ENCODE measurements at regions not wholly inside any gene's neighbourhood (a gene's known extent, or its start where the extent isn't known, plus 50 kb on each side); places are given as distances from the start of the nearest gene placed in this dataset.
"Not testable (repeated sequence)": the region's sequence is repeated elsewhere in the genome, so short reads cannot be mapped to it uniquely, and the experiment has no call there.

DNA sequence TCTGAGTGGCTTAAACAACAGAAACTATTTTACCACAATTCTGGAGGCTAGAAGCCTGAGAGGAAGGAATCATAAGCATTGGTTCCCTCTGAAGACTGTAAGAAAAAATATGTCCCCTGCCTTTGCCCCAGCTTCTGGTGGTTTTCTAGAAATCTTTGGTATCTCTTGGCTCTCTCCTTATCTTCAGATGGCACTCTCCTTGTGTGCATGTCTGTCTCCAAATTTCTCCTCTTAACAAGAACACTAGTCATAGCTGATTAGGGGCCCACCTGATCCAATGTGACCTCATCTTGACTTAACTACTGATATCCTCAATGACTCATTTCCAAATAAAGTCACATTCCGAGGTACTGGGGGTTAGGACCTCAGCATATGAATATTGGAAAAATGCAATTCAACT lies 635.0 kb upstream of the NR3C2 start:
- DNase-seq (ENCODE audit: low spot score in 2 of 2): no peak

DNA sequence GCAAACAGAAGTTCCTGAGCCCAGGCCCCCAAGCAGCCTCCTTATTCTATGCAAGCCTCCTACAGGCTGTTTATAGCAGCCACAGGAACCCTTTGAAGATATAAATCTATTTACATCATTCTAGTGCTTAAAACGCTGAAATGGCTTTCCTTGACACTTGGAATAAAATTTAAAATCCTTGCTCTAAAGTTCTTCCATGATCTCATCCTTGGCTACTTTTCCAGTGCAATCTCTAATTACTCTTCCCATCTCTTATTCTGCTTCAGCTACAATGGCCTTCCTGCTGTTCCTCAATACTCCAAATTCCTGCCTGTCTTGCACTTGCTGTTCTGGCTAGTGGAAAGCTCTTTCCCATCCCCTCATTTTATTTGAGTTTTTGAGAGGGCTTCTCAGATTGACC lies 634.2 kb upstream of the NR3C2 start:
- H3K36me3 ChIP-seq (replicated peaks): no peaks in the 10 kb centered on the region
- no peaks in the 10 kb centered on the region for H3K9me3 ChIP-seq
- no peaks in the 10 kb centered on the region for H3K27me3 ChIP-seq (ENCODE audit: low read depth)
- H3K4me3 ChIP-seq: no peak overlapping the region
- in situ Hi-C loops (cut with MboI; ENCODE audit: low sequenced_read_pairs): no loop called here
- H3K4me1 ChIP-seq: no peaks in the 10 kb centered on the region
- DNase-seq (ENCODE audit: low spot score in 2 of 2): no peak

More for the DNA sequence above, 635.0 kb upstream of the NR3C2 start:
- H3K4me1 ChIP-seq: no peaks in the 10 kb centered on the region
- no peak overlapping the region for H3K4me3 ChIP-seq
- H3K36me3 ChIP-seq (replicated peaks): no peaks in the 10 kb centered on the region
- H3K27me3 ChIP-seq (ENCODE audit: low read depth): no peaks in the 10 kb centered on the region
- H3K9me3 ChIP-seq: no peaks in the 10 kb centered on the region
- in situ Hi-C loops (cut with MboI; ENCODE audit: low sequenced_read_pairs): no loop called here

DNA sequence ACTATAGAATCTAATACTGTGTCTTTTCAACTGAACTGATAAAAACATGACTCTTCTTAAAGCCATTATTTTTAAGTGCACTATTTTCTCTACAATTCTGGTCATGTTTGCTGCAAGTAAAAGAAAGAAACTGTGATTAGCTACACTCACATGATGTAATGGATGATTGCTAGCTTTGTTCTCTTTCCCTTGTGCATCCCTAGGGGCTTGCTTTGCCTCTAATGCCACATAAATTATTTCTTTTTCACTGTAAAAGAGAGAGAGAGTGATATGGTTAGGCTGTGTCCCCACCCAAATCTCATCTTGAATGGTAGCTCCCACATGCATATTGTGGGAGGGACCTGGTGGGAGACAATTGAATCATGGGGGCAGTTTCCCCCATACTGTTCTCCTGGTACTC lies 630.2 kb upstream of the NR3C2 start:
- DNase-seq (ENCODE audit: low spot score in 2 of 2): no peak
- H3K4me3 ChIP-seq: no peak overlapping the region
- no peaks in the 10 kb centered on the region for H3K27me3 ChIP-seq (ENCODE audit: low read depth)
- H3K36me3 ChIP-seq (replicated peaks): no peaks in the 10 kb centered on the region
- in situ Hi-C loops (cut with MboI; ENCODE audit: low sequenced_read_pairs): no loop called here
- no peaks in the 10 kb centered on the region for H3K4me1 ChIP-seq
- H3K9me3 ChIP-seq: no peaks in the 10 kb centered on the region

DNA sequence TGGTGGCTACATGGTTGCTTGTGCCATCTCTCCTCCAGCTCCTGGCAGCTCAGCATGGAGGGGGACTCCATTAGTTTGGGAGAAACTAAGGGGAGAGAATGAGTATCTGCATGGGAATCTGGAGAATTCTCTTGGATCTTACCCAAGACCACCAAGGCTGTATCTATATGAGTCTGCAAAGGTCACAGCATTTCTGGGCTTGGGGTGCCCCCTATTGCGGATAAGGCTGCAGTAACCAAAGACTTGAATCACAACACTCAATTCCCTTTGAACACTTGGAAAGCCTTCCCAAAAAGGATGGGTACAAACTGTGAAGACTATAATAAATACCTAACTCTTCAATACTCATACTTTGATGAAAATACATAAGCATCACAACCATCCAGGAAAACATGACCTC lies 623.5 kb upstream of the NR3C2 start:
- Histone ChIP-seq H3K36me3 (replicated peaks) (no peaks in the 10 kb centered on the region), H3K4me1 (no peaks in the 10 kb centered on the region), H3K9me3 (no peaks in the 10 kb centered on the region), H3K4me3 (no peak overlapping the region), H3K27me3 (ENCODE audit: low read depth) (no peaks in the 10 kb centered on the region)
- in situ Hi-C loops (cut with MboI; ENCODE audit: low sequenced_read_pairs): no loop called here
- DNase-seq (ENCODE audit: low spot score in 2 of 2): no peak

DNA sequence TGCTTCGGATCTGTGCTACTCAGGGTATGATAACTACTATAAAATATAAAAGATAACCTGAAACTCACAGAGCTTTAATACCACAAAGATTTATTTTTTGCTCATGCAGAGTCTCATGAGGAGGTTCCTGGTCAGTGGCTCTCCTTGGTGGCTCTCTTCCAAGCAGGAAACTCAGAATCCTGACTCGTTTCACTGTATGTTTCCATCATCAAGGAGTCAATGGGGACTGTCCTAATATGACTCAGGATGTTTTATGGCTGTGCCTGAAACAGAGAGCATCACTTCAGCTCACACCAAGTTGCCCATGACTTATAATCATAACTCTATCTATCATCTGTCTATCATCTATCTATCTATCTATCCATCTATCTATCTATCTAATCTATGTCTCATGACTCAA lies 620.8 kb upstream of the NR3C2 start:
- in situ Hi-C loops (cut with MboI; ENCODE audit: low sequenced_read_pairs): no loop called here
- peaks cover under 1% of the 10 kb centered on the region; the same call in 1 of the 2 replicates for H3K27me3 ChIP-seq (ENCODE audit: low read depth)
- H3K4me1 ChIP-seq: no peaks in the 10 kb centered on the region
- DNase-seq (ENCODE audit: low spot score in 2 of 2): no peak
- no peaks in the 10 kb centered on the region for H3K9me3 ChIP-seq
- H3K4me3 ChIP-seq: no peak overlapping the region
- H3K36me3 ChIP-seq (replicated peaks): no peaks in the 10 kb centered on the region

DNA sequence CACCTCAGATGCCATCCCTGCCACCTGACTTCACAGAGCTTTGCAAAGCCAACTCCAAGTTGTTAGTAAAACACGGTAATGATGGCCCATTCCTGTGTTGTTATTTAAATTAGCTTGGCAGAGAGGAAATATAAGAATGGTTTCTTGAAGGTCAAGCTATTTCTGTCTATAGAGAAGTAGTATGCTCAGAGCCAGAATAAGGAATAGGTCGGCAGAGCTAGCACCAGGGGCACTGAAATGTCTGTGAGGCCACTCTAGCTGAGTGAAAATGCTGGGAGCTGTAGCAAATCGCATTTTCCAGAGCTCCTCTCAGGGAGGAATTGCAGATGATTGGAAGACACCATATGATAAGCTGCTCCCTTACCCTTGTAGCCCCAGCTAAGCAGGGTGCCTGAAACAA lies 615.4 kb upstream of the NR3C2 start:
- no peak for DNase-seq (ENCODE audit: low spot score in 2 of 2)
- Histone ChIP-seq H3K4me3 (no peak overlapping the region), H3K36me3 (replicated peaks) (no peaks in the 10 kb centered on the region), H3K27me3 (ENCODE audit: low read depth) (peaks cover 9% of the 10 kb centered on the region; the same call in 1 of the 2 replicates), H3K4me1 (no peaks in the 10 kb centered on the region), H3K9me3 (no peaks in the 10 kb centered on the region)
- in situ Hi-C loops (cut with MboI; ENCODE audit: low sequenced_read_pairs): no loop called here

DNA sequence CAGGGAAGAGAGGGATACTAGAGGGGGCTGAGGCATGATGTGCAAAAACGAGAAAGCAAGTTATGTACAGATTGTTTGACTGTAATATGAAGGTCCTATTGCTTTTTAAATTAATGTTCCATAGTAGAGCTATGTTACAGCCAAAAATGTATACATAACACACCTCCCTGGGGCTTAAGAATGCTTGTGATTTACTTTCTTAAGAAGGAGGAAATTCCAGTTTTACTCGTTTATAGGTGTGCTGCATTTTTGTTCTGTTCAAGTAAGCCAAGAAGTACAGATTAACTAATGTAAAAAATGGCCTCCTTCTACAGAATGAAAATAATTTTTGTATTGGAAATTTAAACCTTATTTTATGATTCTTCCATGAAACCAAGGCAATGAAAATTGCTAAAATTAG lies 614.4 kb upstream of the NR3C2 start:
- H3K4me3 ChIP-seq: no peak overlapping the region
- no peaks in the 10 kb centered on the region for H3K4me1 ChIP-seq
- H3K27me3 ChIP-seq (ENCODE audit: low read depth): peaks cover 9% of the 10 kb centered on the region
- no peaks in the 10 kb centered on the region for H3K36me3 ChIP-seq (replicated peaks)
- DNase-seq (ENCODE audit: low spot score in 2 of 2): no peak
- in situ Hi-C loops (cut with MboI; ENCODE audit: low sequenced_read_pairs): no loop called here
- no peaks in the 10 kb centered on the region for H3K9me3 ChIP-seq

DNA sequence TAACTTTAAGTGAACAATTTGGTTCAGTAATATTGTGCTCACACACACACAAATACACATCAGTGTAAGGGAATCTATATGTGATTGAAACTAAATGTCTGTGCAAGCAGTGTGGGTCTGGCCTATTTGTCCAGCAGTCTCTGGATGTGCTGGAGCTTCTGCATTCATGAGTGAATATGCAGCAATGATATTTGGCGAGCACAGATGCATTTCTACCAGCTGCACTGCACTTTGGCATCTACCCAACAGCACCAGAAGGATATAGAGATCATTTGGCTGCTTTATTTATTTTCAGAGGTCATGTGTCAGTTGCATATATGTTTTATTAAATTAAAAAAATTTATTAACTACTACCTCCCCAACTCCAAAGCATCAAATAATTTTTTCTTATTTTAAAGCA lies 613.4 kb upstream of the NR3C2 start:
- Histone ChIP-seq H3K36me3 (replicated peaks) (no peaks in the 10 kb centered on the region), H3K27me3 (ENCODE audit: low read depth) (peaks cover 9% of the 10 kb centered on the region), H3K4me3 (no peak overlapping the region), H3K4me1 (no peaks in the 10 kb centered on the region), H3K9me3 (no peaks in the 10 kb centered on the region)
- in situ Hi-C loops (cut with MboI; ENCODE audit: low sequenced_read_pairs): no loop called here
- DNase-seq (ENCODE audit: low spot score in 2 of 2): no peak

DNA sequence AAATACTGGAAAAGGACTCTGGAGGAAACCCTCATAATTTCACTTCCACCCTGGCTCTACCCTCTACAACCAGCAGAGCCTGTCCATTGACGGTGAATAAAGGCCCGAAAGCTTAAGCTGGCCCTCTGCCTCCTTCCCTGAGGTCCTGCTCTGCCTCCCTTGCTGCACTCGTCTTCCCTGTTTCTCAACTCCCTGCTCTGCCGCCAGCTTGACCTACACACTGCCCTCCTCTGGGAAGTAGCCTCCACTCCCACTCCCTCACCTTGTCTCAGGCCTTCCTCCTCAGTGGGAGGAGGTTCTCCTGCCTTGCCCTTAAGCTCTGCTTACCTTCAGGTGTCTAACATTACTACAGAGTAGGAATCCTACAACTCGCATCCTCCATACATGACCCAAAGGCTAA lies 608.6 kb upstream of the NR3C2 start:
- in situ Hi-C loops (cut with MboI; ENCODE audit: low sequenced_read_pairs): no loop called here
- no peaks in the 10 kb centered on the region for H3K4me1 ChIP-seq
- H3K36me3 ChIP-seq (replicated peaks): no peaks in the 10 kb centered on the region
- peaks cover under 1% of the 10 kb centered on the region; the same call in 1 of the 2 replicates for H3K27me3 ChIP-seq (ENCODE audit: low read depth)
- H3K9me3 ChIP-seq: no peaks in the 10 kb centered on the region
- DNase-seq (ENCODE audit: low spot score in 2 of 2): no peak
- H3K4me3 ChIP-seq: no peak overlapping the region

DNA sequence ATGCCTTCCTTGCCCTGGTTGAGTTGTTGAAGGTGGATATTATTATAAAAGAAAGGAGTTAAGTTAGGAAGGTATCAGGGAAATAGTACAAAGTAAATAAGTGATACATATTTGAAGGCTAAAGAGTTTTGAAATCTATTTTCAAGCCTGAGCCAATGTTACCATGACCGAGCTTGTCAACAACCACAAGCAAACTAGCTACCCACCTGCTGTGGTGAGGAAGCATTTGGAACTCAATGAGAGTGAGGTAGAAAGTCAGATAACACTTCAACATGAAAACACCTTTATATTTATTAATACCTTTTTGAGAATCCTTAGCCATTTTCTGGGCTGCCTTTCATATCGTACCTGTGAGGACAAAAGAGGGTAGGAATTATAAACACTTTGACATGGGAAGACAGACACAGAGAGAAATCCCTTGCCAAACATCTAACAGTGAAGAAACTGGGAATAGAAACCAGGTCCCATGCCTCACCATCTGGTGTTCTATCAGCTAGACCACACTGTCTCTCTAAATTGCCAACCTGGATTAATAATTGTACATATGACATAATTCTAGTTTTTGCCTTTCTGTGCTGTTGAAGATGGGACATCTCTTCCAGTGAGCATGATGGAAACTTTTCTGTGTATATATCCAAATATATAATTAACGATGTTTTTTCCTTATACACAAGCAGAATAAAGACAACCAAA lies 606.4 kb upstream of the NR3C2 start:
- no peaks in the 10 kb centered on the region for H3K9me3 ChIP-seq
- H3K4me1 ChIP-seq: no peaks in the 10 kb centered on the region
- in situ Hi-C loops (cut with MboI; ENCODE audit: low sequenced_read_pairs): no loop called here
- no peak overlapping the region for H3K4me3 ChIP-seq
- H3K27me3 ChIP-seq (ENCODE audit: low read depth): no peaks in the 10 kb centered on the region; the same call in 1 of the 2 replicates
- H3K36me3 ChIP-seq (replicated peaks): no peaks in the 10 kb centered on the region
- no peak for DNase-seq (ENCODE audit: low spot score in 2 of 2)

DNA sequence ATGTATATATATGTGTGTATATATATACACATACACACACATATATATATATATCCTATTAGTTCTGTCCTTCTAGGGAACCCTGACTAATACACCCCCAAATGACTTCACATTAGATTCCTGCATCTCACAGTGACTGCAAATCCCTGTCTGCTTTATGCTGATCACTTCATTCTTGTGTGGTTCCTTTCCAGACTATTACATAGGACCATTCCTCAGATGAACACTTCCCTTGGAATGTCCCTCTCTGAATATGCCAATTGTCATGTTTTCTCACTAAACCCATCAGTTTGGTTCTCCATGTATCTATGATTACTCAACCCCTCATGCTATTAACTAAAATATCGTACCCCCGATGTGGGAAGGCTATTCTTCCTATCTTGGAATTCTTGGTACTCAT lies 605.2 kb upstream of the NR3C2 start:
- DNase-seq (ENCODE audit: low spot score in 2 of 2): no peak
- in situ Hi-C loops (cut with MboI; ENCODE audit: low sequenced_read_pairs): no loop called here
- no peaks in the 10 kb centered on the region for H3K4me1 ChIP-seq
- no peaks in the 10 kb centered on the region; the same call in 1 of the 2 replicates for H3K27me3 ChIP-seq (ENCODE audit: low read depth)
- no peak overlapping the region for H3K4me3 ChIP-seq
- no peaks in the 10 kb centered on the region for H3K36me3 ChIP-seq (replicated peaks)
- H3K9me3 ChIP-seq: no peaks in the 10 kb centered on the region

DNA sequence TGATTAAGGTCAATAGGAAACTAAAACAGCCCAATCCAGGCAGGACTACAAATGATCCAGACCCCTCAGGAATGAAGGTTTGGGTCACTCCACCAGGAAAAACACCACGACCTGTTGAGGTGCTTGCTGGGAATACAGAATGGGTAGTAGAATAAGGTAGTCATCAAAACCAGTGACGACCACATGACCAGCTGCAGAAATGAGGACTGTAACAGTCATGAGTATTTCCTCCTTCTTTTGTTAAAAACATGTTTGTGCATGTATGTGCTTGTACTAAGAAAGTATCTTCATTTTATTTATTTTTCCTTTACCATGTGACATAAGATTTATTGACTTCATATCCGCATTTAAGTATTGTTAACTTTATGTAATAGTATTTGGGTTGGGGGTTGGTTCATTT lies 603.5 kb upstream of the NR3C2 start:
- in situ Hi-C loops (cut with MboI; ENCODE audit: low sequenced_read_pairs): no loop called here
- Histone ChIP-seq H3K4me1 (no peaks in the 10 kb centered on the region), H3K4me3 (no peak overlapping the region), H3K9me3 (no peaks in the 10 kb centered on the region), H3K27me3 (ENCODE audit: low read depth) (no peaks in the 10 kb centered on the region), H3K36me3 (replicated peaks) (no peaks in the 10 kb centered on the region)
- DNase-seq (ENCODE audit: low spot score in 2 of 2): no peak

DNA sequence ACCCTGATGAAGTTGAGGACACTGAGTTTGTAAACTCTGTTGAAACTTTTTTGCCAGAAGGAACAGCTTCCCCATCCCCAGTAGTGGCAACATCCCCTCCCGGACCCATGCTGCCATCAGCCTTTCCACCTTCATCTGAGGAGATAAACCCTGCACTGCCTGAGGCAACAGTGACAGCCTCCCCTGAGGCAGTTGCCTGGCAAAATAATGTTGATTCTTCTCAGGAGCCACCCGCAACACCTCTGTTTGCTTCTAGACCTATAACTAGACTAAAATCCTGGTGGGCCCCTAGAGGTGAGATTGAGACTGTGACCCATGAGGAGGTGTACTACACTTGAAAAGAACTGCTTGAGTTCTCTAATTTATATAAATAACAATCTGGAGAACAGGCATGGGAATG lies 597.6 kb upstream of the NR3C2 start:
- H3K4me3 ChIP-seq; H3K9me3 ChIP-seq; H3K27me3 ChIP-seq (ENCODE audit: low read depth); H3K4me1 ChIP-seq; DNase-seq (ENCODE audit: low spot score in 2 of 2); H3K36me3 ChIP-seq (replicated peaks); in situ Hi-C loops (cut with MboI; ENCODE audit: low sequenced_read_pairs): not testable (repeated sequence)

DNA sequence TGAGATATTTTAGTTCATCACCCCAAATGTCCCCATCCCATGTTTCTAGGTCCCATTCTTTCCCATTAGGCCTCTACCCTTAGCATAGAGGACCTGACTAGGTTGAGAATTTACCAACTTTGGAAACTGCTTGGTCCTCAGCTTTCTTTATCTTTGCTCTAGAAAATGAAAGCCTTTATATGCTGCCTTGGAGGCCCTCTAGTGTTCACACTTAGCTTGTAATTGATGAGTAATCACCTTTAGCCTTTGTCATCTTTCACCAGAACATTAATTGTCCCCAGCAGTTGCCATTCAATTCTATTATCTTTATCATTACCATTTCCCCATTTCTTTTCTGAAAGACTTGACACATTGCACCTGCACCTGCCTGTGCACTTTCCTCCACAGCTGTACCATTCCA lies 589.2 kb upstream of the NR3C2 start:
- H3K4me3 ChIP-seq: no peak overlapping the region
- no peaks in the 10 kb centered on the region for H3K36me3 ChIP-seq (replicated peaks)
- H3K27me3 ChIP-seq (ENCODE audit: low read depth): no peaks in the 10 kb centered on the region; the same call in 1 of the 2 replicates
- H3K4me1 ChIP-seq: no peaks in the 10 kb centered on the region
- DNase-seq (ENCODE audit: low spot score in 2 of 2): peak; percentile 17 to 54
- no peaks in the 10 kb centered on the region for H3K9me3 ChIP-seq
- in situ Hi-C loops (cut with MboI; ENCODE audit: low sequenced_read_pairs): no loop called here

DNA sequence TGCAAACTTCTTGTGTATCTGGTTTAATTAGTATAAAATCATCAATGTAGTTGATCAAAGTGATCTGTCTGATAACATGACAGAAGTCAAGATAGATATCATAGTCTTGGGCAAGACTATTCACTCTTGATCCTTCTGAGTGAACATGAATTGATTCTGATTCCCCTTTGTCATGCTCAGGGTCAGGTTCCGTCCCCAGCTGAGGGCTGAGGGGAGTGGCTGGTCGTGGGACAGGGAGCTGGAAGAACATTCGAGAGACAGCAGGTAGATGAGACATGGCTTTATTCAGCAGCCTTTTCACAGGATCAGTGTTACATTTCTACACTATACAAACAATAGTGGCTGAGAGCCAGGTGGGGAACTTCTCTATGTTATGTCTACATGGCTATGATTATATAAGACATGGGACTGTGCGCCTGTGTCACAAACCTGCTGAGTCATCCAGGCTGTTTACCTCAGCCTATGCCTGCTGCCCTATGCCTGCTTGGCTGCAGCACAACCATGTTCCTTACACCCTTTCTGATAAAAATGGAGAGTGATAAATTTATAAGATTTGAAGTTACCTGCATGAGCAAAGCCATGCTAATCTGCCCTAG lies 586.9 kb upstream of the NR3C2 start:
- no peaks in the 10 kb centered on the region for H3K36me3 ChIP-seq (replicated peaks)
- H3K4me3 ChIP-seq: no peak overlapping the region
- no peaks in the 10 kb centered on the region; the same call in 1 of the 2 replicates for H3K27me3 ChIP-seq (ENCODE audit: low read depth)
- in situ Hi-C loops (cut with MboI; ENCODE audit: low sequenced_read_pairs): no loop called here
- no peak for DNase-seq (ENCODE audit: low spot score in 2 of 2)
- no peaks in the 10 kb centered on the region for H3K9me3 ChIP-seq
- no peaks in the 10 kb centered on the region for H3K4me1 ChIP-seq
